HepG2 (cell line): ENCODE measurements at regions not wholly inside any gene's neighbourhood (a gene's known extent, or its start where the extent isn't known, plus 50 kb on each side); places are given as distances from the start of the nearest gene placed in this dataset.
"Not testable (repeated sequence)": the region's sequence is repeated elsewhere in the genome, so short reads cannot be mapped to it uniquely, and the experiment has no call there.

ENCODE experiments used
- ATAC-seq: fragments of 200-7000 bp; cut with Tn5 transposase; 3 replicates; pipeline ENCODE4 v1.9.1; 2020; ENCODE audit warnings: mild to moderate bottlenecking, moderate library complexity
- BruUV-seq: library from RNA; stranded (reverse); fragments of 400-500 nt; replicated peaks from 2 replicates; lab custom pipeline; 2021; lab: Mats Ljungman, UMichigan
- CTCF ChIA-PET: fragments of 300-600 bp; formaldehyde crosslinking; extraction: SDS; loops from one replicate; lab custom pipeline; 2021; ENCODE audit warnings: low total read pairs, inconsistent platforms, low intra/inter-chr PET ratio; lab: Yijun Ruan, JAX
- POLR2A ChIA-PET: fragments of 350-600 bp; sonication (Branson Sonifier 250); formaldehyde crosslinking; loops from one replicate; lab custom pipeline; 2020; ENCODE audit warnings: antibody characterized with exemption, inconsistent platforms; lab: Yijun Ruan, JAX
- DNase-seq: peaks from one replicate; pipeline ENCODE4 v3.0.0-alpha.2; 2015; ENCODE audit warnings: low spot score
- FAIRE-seq: peaks from 3 replicates; lab custom pipeline; 2011; peaks lifted over from hg19 to GRCh38; lab: Jason Lieb, UNC
- H2AFZ ChIP-seq: one replicate; pipeline ENCODE4 v1.6.1; 2011; ENCODE audit warnings: low read length, inconsistent platforms
- H3K27ac ChIP-seq: fragments of 300-600 bp; 3 replicates; pipeline ENCODE4 v1.8.0; 2011; ENCODE audit warnings: mixed run types, mild to moderate bottlenecking, mixed read lengths, low read length, inconsistent platforms; ENCODE audit not compliant: insufficient read depth; ENCODE audit errors: extremely low read length
- H3K27me3 ChIP-seq, 2 experiments: fragments of 200-600 bp in 1 of 2; 2 replicates in 1 of 2; 3 replicates in 1 of 2; pipeline versions ENCODE4 v1.6.0 to v1.8.0; 2011; ENCODE audit warnings: low read length in 2 of 2, mild to moderate bottlenecking in 2 of 2, moderate library complexity in 2 of 2, inconsistent platforms in 1 of 2; ENCODE audit not compliant: insufficient read depth in 2 of 2, control insufficient read depth in 1 of 2
- H3K36me3 ChIP-seq, 2 experiments: fragments of 200-600 bp in 1 of 2; replicated peaks in 1 of 2; 2 replicates in 1 of 2; 3 replicates in 1 of 2; pipeline versions ENCODE4 v1.5.1 to v1.8.0; 2011; ENCODE audit warnings: low read length in 2 of 2, inconsistent platforms in 1 of 2; ENCODE audit not compliant: insufficient read depth in 2 of 2, control insufficient read depth in 1 of 2
- H3K4me1 ChIP-seq: 2 replicates; pipeline ENCODE4 v1.5.1; 2012; ENCODE audit warnings: low read length, inconsistent platforms; ENCODE audit not compliant: insufficient read depth
- H3K4me2 ChIP-seq: 2 replicates; pipeline ENCODE4 v1.6.0; 2011; ENCODE audit warnings: low read depth, low read length, inconsistent platforms
- H3K4me3 ChIP-seq, 3 experiments: fragments of 200-600 bp in 1 of 3; sonication (generic), shearing (Covaris generic) in 1 of 3; replicated peaks in 1 of 3; 2 replicates each; pipeline ENCODE4 v1.5.1; 2011 to 2016; ENCODE audit warnings: low read length in 3 of 3, inconsistent platforms in 2 of 3, low read depth in 2 of 3, mild to moderate bottlenecking in 2 of 3, control low read depth in 1 of 3, mixed read lengths in 1 of 3; ENCODE audit not compliant: insufficient read depth in 1 of 3
- H3K79me2 ChIP-seq: one replicate; pipeline ENCODE4 v1.6.1; 2011; ENCODE audit warnings: low read length, inconsistent platforms; ENCODE audit not compliant: insufficient read depth
- H3K9ac ChIP-seq: 2 replicates; pipeline ENCODE4 v1.6.0; 2011; ENCODE audit warnings: mild to moderate bottlenecking, low read depth, low read length, inconsistent platforms; ENCODE audit not compliant: insufficient read depth
- H3K9me3 ChIP-seq: 2 replicates; pipeline ENCODE4 v1.5.1; 2012; ENCODE audit warnings: mild to moderate bottlenecking, low read length
- H4K20me1 ChIP-seq: 2 replicates; pipeline ENCODE4 v1.6.0; 2011; ENCODE audit warnings: inconsistent platforms, mild to moderate bottlenecking, low read length, moderate library complexity; ENCODE audit not compliant: insufficient read depth
- ARHGAP35 ChIP-seq: sonication (generic); formaldehyde crosslinking; IDR thresholded peaks from 2 replicates; pipeline ENCODE4 v1.9.0; 2022; ENCODE audit warnings: mild to moderate bottlenecking, inconsistent platforms, moderate library complexity, missing genetic modification reagents, borderline replicate concordance
- CREM ChIP-seq, 2 experiments: sonication (generic) in 1 of 2; formaldehyde crosslinking in 1 of 2; IDR thresholded peaks; 2 replicates each; pipeline versions ENCODE4 v1.4.0 to v1.6.1; 2016 to 2020; ENCODE audit warnings: antibody characterized with exemption in 1 of 2, mild to moderate bottlenecking in 1 of 2, missing genetic modification reagents in 1 of 2
- DNMT1 ChIP-seq: sonication (generic); formaldehyde crosslinking; IDR thresholded peaks from 2 replicates; pipeline ENCODE4 v1.5.1; 2020; ENCODE audit warnings: mild to moderate bottlenecking, missing genetic modification reagents
- ELF3 ChIP-seq: IDR thresholded peaks from 2 replicates; pipeline ENCODE4 v1.6.1; 2016; ENCODE audit warnings: missing genetic modification reagents, missing compliant biosample characterization
- ETV5 ChIP-seq: IDR thresholded peaks from 2 replicates; pipeline ENCODE4 v1.6.1; 2018; ENCODE audit warnings: missing biosample characterization, missing genetic modification reagents, inconsistent platforms, borderline replicate concordance
- FOXC1 ChIP-seq: sonication (generic); formaldehyde crosslinking; IDR thresholded peaks from 2 replicates; pipeline ENCODE4 v1.8.0; 2022; ENCODE audit warnings: mild to moderate bottlenecking, missing genetic modification reagents, borderline replicate concordance
- KLF11 ChIP-seq: IDR thresholded peaks from 2 replicates; pipeline ENCODE4 v1.6.1; 2016; ENCODE audit warnings: missing compliant biosample characterization
- LCORL ChIP-seq, 2 experiments: fragments of 450-650 bp in 1 of 2; sonication (generic) in 1 of 2; formaldehyde crosslinking in 1 of 2; IDR thresholded peaks; 2 replicates each; pipeline versions ENCODE4 v1.5.0 to v1.6.1; 2017 to 2020; ENCODE audit warnings: antibody characterized with exemption in 1 of 2, missing genetic modification reagents in 1 of 2
- MBD4 ChIP-seq: IDR thresholded peaks from 2 replicates; pipeline ENCODE4 v1.6.1; 2012; ENCODE audit warnings: low read length, inconsistent platforms, borderline replicate concordance
- NFIC ChIP-seq: IDR thresholded peaks from 2 replicates; pipeline ENCODE4 v1.6.1; 2012; ENCODE audit warnings: mild to moderate bottlenecking, low read length, inconsistent platforms
- SRSF1 ChIP-seq: fragments of 200-400 bp; formaldehyde crosslinking; optimal IDR thresholded peaks from 2 replicates; pipeline ENCODE3; 2017; ENCODE audit warnings: mild to moderate bottlenecking, low read depth, low read length, moderate library complexity
- TFDP1 ChIP-seq: IDR thresholded peaks from 2 replicates; pipeline ENCODE4 v1.6.1; 2016; ENCODE audit warnings: missing compliant biosample characterization, missing genetic modification reagents, borderline replicate concordance
- WGBS: methylation state at CpG from one replicate; pipeline ENCODE4 v1.1.6; 2017; ENCODE audit warnings: low lambda C conversion rate; 5-methylcytosine and 5-hydroxymethylcytosine counted together
- in situ Hi-C: cut with HindIII; loops from 2 replicates; pipeline ENCODE4 v1.10.0; 2017; ENCODE audit warnings: low pct_unique_long_range_greater_than_20kb; ENCODE audit not compliant: extremely low pct_ligation_motif_present
- intact Hi-C: fragments of 100-400 bp; cut with micrococcal nuclease; formaldehyde crosslinking; loops from one replicate; pipeline ENCODE4 v1.10.0; 2022; ENCODE audit not compliant: unreplicated experiment
- TF ChIP-seq, protein P1 (sequence below): sonication (generic); formaldehyde crosslinking; IDR thresholded peaks from 2 replicates; pipeline ENCODE4 v1.5.0; 2020; ENCODE audit warnings: missing genetic modification reagents, mild to moderate bottlenecking, borderline replicate concordance

- WGBS, result no CpG with 5 or more reads among the region's 5 CpGs
- H3K27me3 ChIP-seq, DNase-seq, H2AFZ ChIP-seq, POLR2A ChIA-PET, H3K4me3 ChIP-seq, BruUV-seq, in situ Hi-C loops, FAIRE-seq, H3K79me2 ChIP-seq, H4K20me1 ChIP-seq, H3K4me1 ChIP-seq, CTCF ChIA-PET, H3K36me3 ChIP-seq, H3K4me2 ChIP-seq, intact Hi-C loops, H3K27ac ChIP-seq, ATAC-seq, H3K9ac ChIP-seq: not testable (repeated sequence)
- H3K9me3 ChIP-seq, result peaks cover 33% of the 10 kb centered on the region
These were observed 118.3 kb upstream of the NPAP1 start for GRCh38 chr15:24557281-24557680.

DNA sequence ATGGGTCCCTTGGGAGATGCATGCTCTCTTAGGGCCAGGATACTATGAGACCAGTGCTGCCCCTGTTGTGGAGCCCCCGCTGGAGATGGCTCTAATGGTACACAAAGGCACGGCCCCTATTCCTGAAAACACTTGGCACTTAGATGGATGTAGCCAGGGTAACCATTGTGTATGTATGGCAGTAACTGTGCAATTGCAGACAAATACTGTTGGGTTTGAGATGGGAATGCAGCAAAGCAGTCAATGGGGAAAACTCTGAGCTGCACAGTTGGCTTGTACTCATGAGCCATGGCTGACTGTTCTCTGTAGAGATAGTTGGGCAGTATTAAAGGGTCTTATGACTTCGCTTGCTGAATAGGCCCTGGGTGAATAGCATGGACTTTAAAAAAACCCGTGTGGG is 67.9 kb upstream of the NPAP1 start:
- H3K27me3 ChIP-seq, result no peaks in the 10 kb centered on the region
- TF ChIP-seq NFIC (no peak), ELF3 (CRISPR knock-in tag) (no peak), TFDP1 (no peak), CREM (IDR thresholded peaks at IDR 0.05) (no peak), CREM (CRISPR knock-in tag; IDR thresholded peaks at IDR 0.05) (no peak), DNMT1 (CRISPR knock-in tag) (no peak), ETV5 (CRISPR knock-in tag) (no peak), SRSF1 (no peak), MBD4 (no peak), ARHGAP35 (no peak), LCORL (IDR thresholded peaks at IDR 0.05) (no peak), LCORL (CRISPR knock-in tag; IDR thresholded peaks at IDR 0.05) (no peak), FOXC1 (CRISPR knock-in tag) (no peak), KLF11 (CRISPR knock-in tag) (no peak)
- TF ChIP-seq, protein P1, sequence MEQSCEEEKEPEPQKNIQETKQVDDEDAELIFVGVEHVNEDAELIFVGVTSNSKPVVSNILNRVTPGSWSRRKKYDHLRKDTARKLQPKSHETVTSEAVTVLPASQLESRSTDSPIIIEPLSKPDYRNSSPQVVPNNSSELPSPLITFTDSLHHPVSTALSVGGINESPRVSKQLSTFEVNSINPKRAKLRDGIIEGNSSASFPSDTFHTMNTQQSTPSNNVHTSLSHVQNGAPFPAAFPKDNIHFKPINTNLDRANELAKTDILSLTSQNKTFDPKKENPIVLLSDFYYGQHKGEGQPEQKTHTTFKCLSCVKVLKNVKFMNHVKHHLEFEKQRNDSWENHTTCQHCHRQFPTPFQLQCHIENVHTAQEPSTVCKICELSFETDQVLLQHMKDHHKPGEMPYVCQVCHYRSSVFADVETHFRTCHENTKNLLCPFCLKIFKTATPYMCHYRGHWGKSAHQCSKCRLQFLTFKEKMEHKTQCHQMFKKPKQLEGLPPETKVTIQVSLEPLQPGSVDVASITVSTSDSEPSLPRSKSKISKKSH (CRISPR knock-in tag), result no peak
- H3K4me3 ChIP-seq, result no peak overlapping the region
- no peak overlapping the region for H3K27ac ChIP-seq
- WGBS, result 2% methylated on average over 3 of the region's 4 CpGs
- H2AFZ ChIP-seq, result no peak overlapping the region
- no peaks in the 10 kb centered on the region for H3K36me3 ChIP-seq
- ATAC-seq, result no peak
- in situ Hi-C loops (no loop called here), intact Hi-C loops (no loop called here)
- H4K20me1 ChIP-seq, result no peaks in the 10 kb centered on the region
- ChIA-PET POLR2A (no interaction called here), CTCF (no interaction called here)
- no peaks in the 10 kb centered on the region for H3K79me2 ChIP-seq
- no peak for DNase-seq
- no peak overlapping the region for H3K4me2 ChIP-seq
- H3K9me3 ChIP-seq, result peaks cover 95% of the 10 kb centered on the region
- no peak for FAIRE-seq
- BruUV-seq, result no TSS peak
- H3K9ac ChIP-seq, result no peak overlapping the region
- H3K4me1 ChIP-seq, result no peaks in the 10 kb centered on the region
